Heart right ventricle (tissue), 16 donors: ENCODE measurements at regions not wholly inside any gene's neighbourhood (a gene's known extent, or its start where the extent isn't known, plus 50 kb on each side); places are given as distances from the start of the nearest gene placed in this dataset.

Experiments used
- ATAC-seq, 8 donors: fragments of 200-7000 bp; cut with Tn5 transposase; one replicate each; pipeline ENCODE4 v1.9.1; 2020; ENCODE audit warnings: mild to moderate bottlenecking in 8 of 8, moderate library complexity in 8 of 8, moderate number of reproducible peaks in 1 of 8
- DNase-seq, 2 donors: peaks; one replicate each; pipeline ENCODE4 v3.0.0-alpha.2; 2020
- H3K27ac ChIP-seq, 10 donors: fragments of 200-600 bp; sonication (generic) in 2 of 10; one replicate each; pipeline versions ENCODE4 v1.5.0 to v1.8.0; 2020 to 2022; ENCODE audit warnings: mild to moderate bottlenecking in 3 of 10
- H3K27me3 ChIP-seq, 7 donors: fragments of 200-600 bp; one replicate each; pipeline ENCODE4 v1.8.0; 2021 to 2022; ENCODE audit warnings: mild to moderate bottlenecking in 2 of 7
- H3K36me3 ChIP-seq, 9 donors: fragments of 200-600 bp; sonication (generic) in 1 of 9; one replicate each; pipeline versions ENCODE4 v1.5.0 to v1.8.0; 2020 to 2022; ENCODE audit warnings: mild to moderate bottlenecking in 2 of 9
- H3K4me1 ChIP-seq, 9 donors: fragments of 200-600 bp; sonication (generic) in 1 of 9; one replicate each; pipeline versions ENCODE4 v1.5.0 to v1.8.0; 2020 to 2022; ENCODE audit warnings: mild to moderate bottlenecking in 4 of 9
- H3K4me3 ChIP-seq, 10 donors: fragments of 200-600 bp; sonication (generic) in 2 of 10; one replicate each; pipeline versions ENCODE4 v1.5.0 to v1.8.0; 2020 to 2022; ENCODE audit warnings: mild to moderate bottlenecking in 7 of 10, moderate library complexity in 2 of 10
- H3K9me3 ChIP-seq, 11 donors: fragments of 200-600 bp in 10 of 11; sonication (generic) in 2 of 11; one replicate each; pipeline versions ENCODE4 v1.5.0 to v1.8.0; 2013 to 2022; ENCODE audit warnings: mild to moderate bottlenecking in 2 of 11, control low read depth in 1 of 11, moderate library complexity in 1 of 11
- WGBS, 2 donors: extraction: QIAGEN DNeasy Blood & Tissue Kit; methylation state at CpG; one replicate each; pipeline ENCODE4 v1.1.7; 2013; ENCODE audit warnings: inconsistent platforms in 1 of 2; 5-methylcytosine and 5-hydroxymethylcytosine counted together
- intact Hi-C, 10 donors: fragments of 100-400 bp; cut with DNase I; formaldehyde crosslinking; loops; one replicate each; pipeline versions ENCODE4 v1.11.1 to v1.14.2; 2022
- TF ChIP-seq, protein P1 (sequence below), 9 donors: fragments of 200-600 bp; sonication (generic) in 2 of 9; IDR thresholded peaks; one replicate each; pipeline versions ENCODE4 v1.5.0 to v1.8.0; 2021 to 2022; ENCODE audit warnings: antibody characterized with exemption in 9 of 9, mild to moderate bottlenecking in 5 of 9, moderate library complexity in 1 of 9
- donor health status: Arrhythmogenic right ventricular cardiomyopathy.
- donor health status: ischemic (EF 13 %, LVEDD 7.1; RV severe dilation, severe dysfunction).
- donor health status: healthy with polysubstance abuse.
- donor health status: DM: no; HTN: yes; CAD: no.
- donor health status: DM: no; HTN: no; CAD: no.
- donor health status: ischemic (EF 25% LVEDD 6.9; RV normal size, moderate dysfunction).
- donor health status: ischemic (EF 25% LVEDD 5.7; RV mildly dilated, moderate dysfunction).
- donor health status: healthy.
- donor health status: DM: yes; HTN: yes; CAD: no.
- donor health status: Ischemic cardiomyopathy.
- donor health status: ischemic (EF 35%, LVEDD 5.7; RV mildly dilated, moderate dysfunction).
- donor health status: nonischemic (EF 11% LVEDD 7.7; RV severe dilation, severe dysfunction).
- donor health status: DM: yes; HTN: yes; CAD: no.
- donor health status: PGD.
- donor health status: ischemic (EF 29% LVEDD 5.4; RV normal size, mild dysfunction).
- donor health status: nonischemic (EF 23%, LVEDD 6.1; RV moderate dilation, normal function).

DNA sequence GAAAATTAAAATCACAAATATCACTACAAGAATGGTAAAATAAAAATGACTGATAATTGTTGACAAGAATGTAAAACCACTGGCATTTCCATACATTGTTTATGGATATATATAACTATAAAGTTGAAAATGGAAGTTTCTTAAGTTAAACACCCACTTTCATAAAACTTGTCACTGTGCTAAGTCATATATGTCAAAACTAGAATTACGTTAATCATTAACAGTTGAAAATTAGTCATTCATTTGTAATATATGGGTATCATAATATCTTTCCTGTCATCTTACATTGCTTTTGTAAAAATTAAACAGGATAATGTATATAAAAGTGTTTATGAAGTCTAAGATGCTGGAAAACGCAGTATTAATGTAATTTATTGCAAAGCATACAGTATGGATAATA is 1398.6 kb upstream of the ALCAM start:
- Histone ChIP-seq H3K4me1 (no peaks in the 10 kb centered on the region), H3K9me3 (peaks cover 0 to 11% (median 0%) of the 10 kb centered on the region in 11 donors), H3K36me3 (no peaks in the 10 kb centered on the region), H3K27ac (no peak overlapping the region), H3K4me3 (no peak overlapping the region), H3K27me3 (no peaks in the 10 kb centered on the region)
- TF ChIP-seq, protein P1, sequence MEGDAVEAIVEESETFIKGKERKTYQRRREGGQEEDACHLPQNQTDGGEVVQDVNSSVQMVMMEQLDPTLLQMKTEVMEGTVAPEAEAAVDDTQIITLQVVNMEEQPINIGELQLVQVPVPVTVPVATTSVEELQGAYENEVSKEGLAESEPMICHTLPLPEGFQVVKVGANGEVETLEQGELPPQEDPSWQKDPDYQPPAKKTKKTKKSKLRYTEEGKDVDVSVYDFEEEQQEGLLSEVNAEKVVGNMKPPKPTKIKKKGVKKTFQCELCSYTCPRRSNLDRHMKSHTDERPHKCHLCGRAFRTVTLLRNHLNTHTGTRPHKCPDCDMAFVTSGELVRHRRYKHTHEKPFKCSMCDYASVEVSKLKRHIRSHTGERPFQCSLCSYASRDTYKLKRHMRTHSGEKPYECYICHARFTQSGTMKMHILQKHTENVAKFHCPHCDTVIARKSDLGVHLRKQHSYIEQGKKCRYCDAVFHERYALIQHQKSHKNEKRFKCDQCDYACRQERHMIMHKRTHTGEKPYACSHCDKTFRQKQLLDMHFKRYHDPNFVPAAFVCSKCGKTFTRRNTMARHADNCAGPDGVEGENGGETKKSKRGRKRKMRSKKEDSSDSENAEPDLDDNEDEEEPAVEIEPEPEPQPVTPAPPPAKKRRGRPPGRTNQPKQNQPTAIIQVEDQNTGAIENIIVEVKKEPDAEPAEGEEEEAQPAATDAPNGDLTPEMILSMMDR (IDR thresholded peaks at IDR 0.05) = no peak
- 74 to 78% methylated on average over 2 of the region's 2 CpGs for WGBS, 2 donors
- no peak for ATAC-seq
- intact Hi-C loops = no loop called here
- DNase-seq = no peak

DNA sequence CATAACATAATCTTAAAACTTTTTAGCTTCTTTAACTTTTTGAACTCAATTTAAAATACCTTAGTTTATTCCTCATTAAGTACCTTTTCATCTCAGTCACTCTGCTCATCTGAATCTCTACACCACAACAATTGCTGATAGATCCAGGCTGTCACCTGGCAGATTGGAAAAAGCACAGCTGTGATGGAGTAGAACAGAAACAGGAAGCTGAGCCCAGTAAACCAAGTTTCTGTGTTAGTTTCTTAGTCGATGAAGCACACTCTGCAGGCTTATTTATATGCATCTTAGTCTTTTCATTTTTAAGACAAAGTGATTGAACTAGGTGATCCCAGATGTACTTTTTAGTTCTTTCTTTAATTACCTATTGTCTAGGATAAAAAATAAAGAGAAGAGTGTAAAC is 1398.0 kb upstream of the ALCAM start:
- no peak for ATAC-seq
- 37 to 47% methylated on average over 1 of the region's 1 CpG for WGBS, 2 donors
- intact Hi-C loops = no loop called here
- no peak overlapping the region for H3K27ac ChIP-seq
- H3K4me3 ChIP-seq = no peak overlapping the region
- peaks cover 0 to 10% (median 0%) of the 10 kb centered on the region in 11 donors for H3K9me3 ChIP-seq
- no peak for DNase-seq
- H3K4me1 ChIP-seq = no peaks in the 10 kb centered on the region
- no peaks in the 10 kb centered on the region for H3K36me3 ChIP-seq
- H3K27me3 ChIP-seq = no peaks in the 10 kb centered on the region
- TF ChIP-seq, protein P1 (IDR thresholded peaks at IDR 0.05) = no peak

DNA sequence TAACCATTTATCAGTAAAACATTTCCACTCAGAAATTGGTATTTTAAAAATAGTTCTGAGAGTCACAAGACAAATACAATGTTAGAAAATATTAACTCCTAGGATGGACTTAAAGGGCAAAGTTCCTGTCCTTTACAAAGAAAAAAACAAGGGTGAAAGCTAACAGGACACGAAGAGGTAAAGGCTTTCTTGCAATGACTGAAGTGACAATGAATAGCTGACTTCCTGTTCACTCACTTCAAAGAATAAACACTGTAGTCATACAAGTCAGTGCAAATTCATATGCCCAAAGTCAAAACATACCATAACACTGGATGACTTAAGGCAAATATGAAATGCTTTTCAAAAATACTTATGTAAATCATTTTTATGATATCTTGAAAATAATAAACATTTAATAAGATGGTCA is 1389.8 kb upstream of the ALCAM start:
- no peaks in the 10 kb centered on the region for H3K4me1 ChIP-seq
- TF ChIP-seq, protein P1 (IDR thresholded peaks at IDR 0.05) = no peak
- intact Hi-C loops = no loop called here
- no peak for DNase-seq
- H3K27me3 ChIP-seq = no peaks in the 10 kb centered on the region
- no peaks in the 10 kb centered on the region for H3K36me3 ChIP-seq
- no peak overlapping the region for H3K4me3 ChIP-seq
- WGBS, 2 donors = 36 to 56% methylated on average over 1 of the region's 1 CpG
- peaks cover 0 to 16% (median 0%) of the 10 kb centered on the region in 11 donors for H3K9me3 ChIP-seq
- ATAC-seq = no peak
- no peak overlapping the region for H3K27ac ChIP-seq

DNA sequence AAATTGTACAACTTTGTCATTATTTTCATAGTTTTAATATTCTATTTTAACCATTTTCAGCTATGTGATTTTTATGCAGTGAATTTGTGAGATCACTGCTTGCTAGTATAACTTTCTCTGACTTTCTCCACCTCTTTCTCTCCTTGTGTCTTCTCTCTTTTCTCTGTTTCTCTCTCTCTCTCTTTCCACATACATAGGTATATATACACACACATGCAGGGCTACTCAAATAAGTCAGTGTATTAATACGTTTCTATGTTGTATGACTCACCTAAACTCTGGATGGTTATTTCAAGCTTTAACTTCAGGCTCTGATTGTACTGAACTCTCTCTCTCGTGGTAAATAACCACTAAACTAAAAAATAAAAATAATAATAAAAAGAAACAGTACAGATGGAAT is 1389.3 kb upstream of the ALCAM start:
- intact Hi-C loops = no loop called here

More for the DNA sequence above, 1389.3 kb upstream of the ALCAM start:
- H3K4me3 ChIP-seq = no peak overlapping the region
- H3K27me3 ChIP-seq = no peaks in the 10 kb centered on the region
- TF ChIP-seq, protein P1 (IDR thresholded peaks at IDR 0.05) = no peak
- no peaks in the 10 kb centered on the region for H3K4me1 ChIP-seq
- peaks cover 0 to 16% (median 0%) of the 10 kb centered on the region in 11 donors for H3K9me3 ChIP-seq
- H3K27ac ChIP-seq = no peak overlapping the region
- ATAC-seq (no peak), DNase-seq (no peak)
- WGBS, 2 donors = 56 to 59% methylated on average over 2 of the region's 2 CpGs
- no peaks in the 10 kb centered on the region for H3K36me3 ChIP-seq
